Transverse colon (tissue), 3 donors: ENCODE measurements at regions not wholly inside any gene's neighbourhood (a gene's known extent, or its start where the extent isn't known, plus 50 kb on each side); places are given as distances from the start of the nearest gene placed in this dataset.

Experiments used
- CTCF ChIP-seq, 5 experiments: fragments of 200-600 bp in 3 of 5; fragments of 450-650 bp in 2 of 5; sonication (generic) in 3 of 5; IDR thresholded peaks; 1 replicate in 2 of 5; 2 replicates in 3 of 5; pipeline ENCODE4 v1.5.1; 2016 to 2017; ENCODE audit warnings: antibody characterized with exemption in 5 of 5, inconsistent platforms in 3 of 5, mild to moderate bottlenecking in 2 of 5, moderate library complexity in 1 of 5
- POLR2A ChIP-seq: fragments of 450-650 bp; IDR thresholded peaks from one replicate; pipeline ENCODE4 v1.6.1; 2016; ENCODE audit warnings: antibody characterized with exemption, mild to moderate bottlenecking, moderate library complexity

GRCh38 chr5:4271193-4271592, 675.6 kb downstream of the IRX1 start:
- TF ChIP-seq CTCF (IDR thresholded peaks at IDR 0.05) (no peak), POLR2A (no peak)
